Activated CD4-positive, alpha-beta T cell treated with anti-CD3 and anti-CD28 coated beads for 36 hours (primary cell): ENCODE measurements at regions not wholly inside any gene's neighbourhood (a gene's known extent, or its start where the extent isn't known, plus 50 kb on each side); places are given as distances from the start of the nearest gene placed in this dataset.
A peak's percentile ranks its signal among the peaks of the same experiment; 100 is the strongest.

Experiments
- ATAC-seq: fragments of 200-7000 bp; cut with Tn5 transposase; one replicate; pipeline ENCODE4 v1.10.0; 2021; ENCODE audit warnings: mild to moderate bottlenecking, moderate library complexity
- CTCF ChIA-PET: fragments of 350-600 bp; sonication (Branson Sonifier 250); formaldehyde crosslinking; loops from one replicate; lab custom pipeline; 2021; ENCODE audit warnings: antibody characterized with exemption; lab: Charles Lee
- POLR2A ChIA-PET: fragments of 350-600 bp; sonication (Branson Sonifier 250); formaldehyde crosslinking; loops from one replicate; lab custom pipeline; 2021; ENCODE audit warnings: antibody characterized with exemption, inconsistent platforms; lab: Charles Lee
- DNase-seq: peaks from one replicate; pipeline ENCODE4 v3.0.0-alpha.2; 2020
- H3K27ac Mint-ChIP-seq: one replicate; pipeline ENCODE4 v1.8.0; 2021; ENCODE audit warnings: mixed read lengths
- H3K27me3 Mint-ChIP-seq: one replicate; pipeline ENCODE4 v1.8.0; 2021; ENCODE audit warnings: mixed read lengths
- H3K36me3 Mint-ChIP-seq: one replicate; pipeline ENCODE4 v1.8.0; 2021; ENCODE audit warnings: low read depth, mixed read lengths
- H3K4me1 Mint-ChIP-seq: one replicate; pipeline ENCODE4 v1.8.0; 2021; ENCODE audit warnings: mixed read lengths
- H3K4me3 Mint-ChIP-seq: one replicate; pipeline ENCODE4 v1.8.0; 2021; ENCODE audit warnings: mild to moderate bottlenecking, moderate library complexity, mixed read lengths
- H3K9me3 Mint-ChIP-seq: one replicate; pipeline ENCODE4 v1.8.0; 2021; ENCODE audit warnings: low read depth, mixed read lengths
- intact Hi-C, 2 experiments: fragments of 100-400 bp; cut with DNase I in 1 of 2; cut with micrococcal nuclease in 1 of 2; formaldehyde crosslinking; loops; one replicate each; pipeline versions ENCODE4 v1.14.2 to v1.15.1; 2022 to 2024; cut with DNase I, micrococcal nuclease

DNA sequence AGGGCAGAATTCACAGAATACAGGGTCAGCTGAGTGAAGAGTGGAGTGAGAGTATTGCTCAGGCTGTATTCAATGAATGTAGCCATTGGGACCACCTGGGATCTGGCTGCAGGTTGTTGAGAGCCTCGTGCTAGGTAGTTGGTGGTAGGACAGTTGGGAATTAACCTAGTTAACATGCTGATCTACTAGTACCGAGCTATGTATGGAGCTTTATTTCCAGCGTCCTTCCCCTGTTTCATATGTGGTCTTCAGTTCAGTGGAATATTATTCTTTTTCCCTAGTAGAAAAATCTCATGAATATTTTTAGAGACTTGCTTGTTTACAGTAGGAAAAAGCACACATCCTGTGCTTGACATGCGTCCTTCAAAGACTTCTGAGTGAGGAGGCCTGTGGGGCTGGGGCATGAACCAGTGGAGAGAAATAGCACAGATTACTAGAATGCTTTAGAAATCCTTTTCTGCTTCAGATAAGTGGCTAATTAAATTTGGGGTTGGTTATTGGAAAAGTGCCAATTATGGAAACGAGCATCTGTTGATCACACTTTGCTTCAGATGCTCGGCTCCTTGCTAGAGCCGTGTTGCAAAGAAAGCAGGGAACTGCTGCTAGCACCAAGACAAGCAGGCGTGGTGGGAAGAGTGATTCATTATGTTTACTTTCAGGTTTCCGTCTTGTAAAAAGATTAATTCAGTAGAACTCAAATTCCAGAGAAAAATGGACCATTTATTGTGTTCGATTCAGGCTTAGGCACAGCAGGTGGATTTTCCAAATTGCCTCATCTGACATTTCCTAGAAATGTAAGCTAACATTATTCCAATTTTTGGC, 53.6 kb downstream of the ARF6 start:
- ChIA-PET POLR2A (interaction anchor here (0.5 to 0.7 kb wide), 2 partner anchors 27 to 47 kb away, joined by 4 read pairs; no protein-coding TSS in a partner anchor), CTCF (interaction anchor here (0.6 to 2.4 kb wide), 6 partner anchors 17 to 824 kb away, joined by 3 to 7 read pairs (median 3); no protein-coding TSS in a partner anchor)
- intact Hi-C loops: loop anchor here (2.0 kb wide), 3 partner anchors 24 to 48 kb away; no protein-coding TSS in a partner anchor
- DNase-seq: peak; percentile 62
- Mint-ChIP-seq H3K27ac (peak overlapping the region; percentile 78), H3K36me3 (peaks cover 12% of the 10 kb centered on the region), H3K27me3 (no peaks in the 10 kb centered on the region), H3K4me1 (peaks cover 71% of the 10 kb centered on the region), H3K4me3 (peak overlapping the region; percentile 31), H3K9me3 (peaks cover 15% of the 10 kb centered on the region)
- peak; percentile 53 for ATAC-seq

DNA sequence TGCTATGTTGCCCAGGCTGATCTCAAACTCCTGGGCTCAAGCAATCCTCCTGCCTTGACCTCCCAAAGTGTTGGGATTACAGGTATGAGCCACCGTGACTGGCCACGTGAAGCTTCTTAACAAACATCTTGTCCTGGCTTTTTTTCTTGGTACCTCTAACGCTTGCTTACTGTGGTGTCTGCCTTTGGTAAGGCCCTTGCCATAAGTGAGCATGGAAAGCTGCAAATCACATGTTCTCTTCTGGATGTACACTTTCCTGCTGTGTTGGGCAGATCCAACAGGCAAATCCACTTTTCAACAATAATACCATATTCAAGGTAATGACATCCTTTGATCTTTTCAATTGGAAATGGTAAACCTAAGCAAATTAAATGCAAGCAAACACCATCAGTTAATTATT, 54.6 kb downstream of the ARF6 start:
- peak overlapping the region; percentile 66 for H3K27ac Mint-ChIP-seq
- H3K36me3 Mint-ChIP-seq: peaks cover 7% of the 10 kb centered on the region
- H3K27me3 Mint-ChIP-seq: no peaks in the 10 kb centered on the region
- ChIA-PET CTCF (interaction anchor here (0.6 to 2.4 kb wide), 4 partner anchors 16 to 823 kb away, joined by 3 to 7 read pairs (median 3); no protein-coding TSS in a partner anchor), POLR2A (no interaction called here)
- peaks cover 10% of the 10 kb centered on the region for H3K9me3 Mint-ChIP-seq
- no peak overlapping the region for H3K4me3 Mint-ChIP-seq
- H3K4me1 Mint-ChIP-seq: peaks cover 71% of the 10 kb centered on the region
- DNase-seq (no peak), ATAC-seq (no peak)
- intact Hi-C loops: loop anchor here (2.0 kb wide), 3 partner anchors 23 to 49 kb away; no protein-coding TSS in a partner anchor

GRCh38 chr14:49950275-49951228, 57.7 kb downstream of the ARF6 start:
- Mint-ChIP-seq H3K4me3 (no peak overlapping the region), H3K27me3 (no peaks in the 10 kb centered on the region), H3K36me3 (no peaks in the 10 kb centered on the region), H3K27ac (peak overlapping the region; percentile 34), H3K9me3 (no peaks in the 10 kb centered on the region), H3K4me1 (peaks cover 58% of the 10 kb centered on the region)
- intact Hi-C loops: loop anchor here in 1 of 2 experiments (1.0 kb wide), 4 partner anchors 12 to 51 kb away; no protein-coding TSS in a partner anchor
- ChIA-PET POLR2A (interaction anchor here (0.6 kb wide), 2 partner anchors 100 to 337 kb away, joined by 5 to 9 read pairs; no protein-coding TSS in a partner anchor), CTCF (interaction anchor here (0.6 to 2.4 kb wide), 6 partner anchors 11 to 112 kb away, joined by 3 to 8 read pairs (median 3); no protein-coding TSS in a partner anchor)
- DNase-seq: peak; percentile 49
- ATAC-seq: peak; percentile 83

DNA sequence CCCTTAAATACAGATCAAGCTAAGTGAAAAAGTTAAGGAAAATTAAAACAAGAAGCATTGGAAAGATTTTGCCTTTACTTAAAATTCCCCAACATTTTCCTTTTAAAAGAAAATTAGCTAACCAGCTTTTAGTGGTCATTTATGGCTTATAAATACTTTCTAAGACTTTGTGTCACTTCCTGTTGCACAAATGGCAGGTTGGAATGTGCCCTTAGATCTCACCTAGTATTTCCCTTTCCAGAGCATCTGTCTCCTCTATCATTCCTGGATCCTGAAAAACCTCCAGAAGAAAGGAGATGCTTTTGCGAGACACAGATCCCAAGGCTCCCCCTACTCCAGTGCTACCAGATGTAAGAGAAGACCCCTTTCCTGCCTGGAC, 58.3 kb downstream of the ARF6 start:
- ChIA-PET CTCF (interaction anchor here (0.9 to 1.3 kb wide), 4 partner anchors 20 to 111 kb away, joined by 3 to 6 read pairs (median 3); no protein-coding TSS in a partner anchor), POLR2A (interaction anchor here (0.6 kb wide), 1 partner anchor 338 kb away, joined by 9 read pairs; no protein-coding TSS in a partner anchor)
- DNase-seq (no peak), ATAC-seq (no peak)
- intact Hi-C loops: no loop called here
- H3K27ac Mint-ChIP-seq: no peak overlapping the region
- H3K27me3 Mint-ChIP-seq: no peaks in the 10 kb centered on the region
- H3K4me1 Mint-ChIP-seq: peaks cover 51% of the 10 kb centered on the region
- no peaks in the 10 kb centered on the region for H3K36me3 Mint-ChIP-seq
- H3K4me3 Mint-ChIP-seq: no peak overlapping the region
- no peaks in the 10 kb centered on the region for H3K9me3 Mint-ChIP-seq

GRCh38 chr14:49951691-49952345, 58.9 kb downstream of the ARF6 start:
- no peaks in the 10 kb centered on the region for H3K36me3 Mint-ChIP-seq
- no peak for ATAC-seq
- intact Hi-C loops: no loop called here
- peaks cover 45% of the 10 kb centered on the region for H3K4me1 Mint-ChIP-seq
- CTCF ChIA-PET: interaction anchor here (1.0 to 2.6 kb wide), 5 partner anchors 10 to 111 kb away, joined by 3 to 8 read pairs (median 3); no protein-coding TSS in a partner anchor
- H3K9me3 Mint-ChIP-seq: no peaks in the 10 kb centered on the region
- no peak overlapping the region for H3K4me3 Mint-ChIP-seq
- no peaks in the 10 kb centered on the region for H3K27me3 Mint-ChIP-seq
- no peak overlapping the region for H3K27ac Mint-ChIP-seq
- DNase-seq: no peak
- POLR2A ChIA-PET: no interaction called here

DNA sequence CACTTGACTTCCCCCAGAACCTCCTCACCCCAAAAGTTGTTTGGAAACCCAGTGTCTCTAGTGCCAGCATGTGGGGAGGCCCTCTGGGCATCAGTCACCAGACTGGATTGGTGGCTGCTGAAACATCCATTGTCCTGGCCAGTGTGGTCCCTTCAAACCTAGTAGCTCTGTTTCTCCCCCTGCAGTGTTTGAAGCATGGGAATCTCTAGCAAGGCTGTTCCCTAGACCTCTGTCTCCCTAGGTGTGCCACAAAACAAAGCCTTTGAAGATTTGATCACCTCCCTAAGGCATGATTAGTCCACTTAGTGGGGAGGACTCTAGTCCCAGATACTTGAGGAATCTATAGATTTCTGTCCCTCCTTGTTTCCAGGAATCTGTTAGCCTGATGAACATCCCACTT, 60.3 kb downstream of the ARF6 start:
- H3K4me1 Mint-ChIP-seq: peaks cover 31% of the 10 kb centered on the region
- H3K4me3 Mint-ChIP-seq: no peak overlapping the region
- H3K36me3 Mint-ChIP-seq: no peaks in the 10 kb centered on the region
- ChIA-PET CTCF (interaction anchor here (0.6 to 2.6 kb wide), 4 partner anchors 10 to 105 kb away, joined by 3 to 8 read pairs (median 4); no protein-coding TSS in a partner anchor), POLR2A (no interaction called here)
- no peak overlapping the region for H3K27ac Mint-ChIP-seq
- intact Hi-C loops: no loop called here
- no peak for ATAC-seq
- no peak for DNase-seq
- no peaks in the 10 kb centered on the region for H3K27me3 Mint-ChIP-seq
- H3K9me3 Mint-ChIP-seq: no peaks in the 10 kb centered on the region

- Mint-ChIP-seq H3K27me3 (no peaks in the 10 kb centered on the region), H3K27ac (no peak overlapping the region), H3K4me1 (peaks cover 25% of the 10 kb centered on the region), H3K9me3 (no peaks in the 10 kb centered on the region), H3K4me3 (no peak overlapping the region), H3K36me3 (no peaks in the 10 kb centered on the region)
- CTCF ChIA-PET: interaction anchor here (1.2 to 2.6 kb wide), 3 partner anchors 9 to 88 kb away, joined by 3 to 8 read pairs (median 5); no protein-coding TSS in a partner anchor
- intact Hi-C loops: no loop called here
- ATAC-seq (no peak), DNase-seq (peak; percentile 28)
- POLR2A ChIA-PET: interaction anchor here (0.8 kb wide), 1 partner anchor 17 kb away, joined by 4 read pairs; no protein-coding TSS in a partner anchor
Observed at GRCh38 chr14:49954171-49954631, 61.3 kb downstream of the ARF6 start.

- no peak overlapping the region for H3K4me3 Mint-ChIP-seq
- no peaks in the 10 kb centered on the region for H3K36me3 Mint-ChIP-seq
- DNase-seq (no peak), ATAC-seq (no peak)
- no peaks in the 10 kb centered on the region for H3K27me3 Mint-ChIP-seq
- POLR2A ChIA-PET: no interaction called here
- peaks cover 30% of the 10 kb centered on the region for H3K4me1 Mint-ChIP-seq
- intact Hi-C loops: no loop called here
- CTCF ChIA-PET: interaction anchor here (1.1 kb wide), 1 partner anchor 12 kb away, joined by 4 read pairs; no protein-coding TSS in a partner anchor
- no peaks in the 10 kb centered on the region for H3K9me3 Mint-ChIP-seq
- no peak overlapping the region for H3K27ac Mint-ChIP-seq
Observed at GRCh38 chr14:49955024-49955423, 62.1 kb downstream of the ARF6 start.

DNA sequence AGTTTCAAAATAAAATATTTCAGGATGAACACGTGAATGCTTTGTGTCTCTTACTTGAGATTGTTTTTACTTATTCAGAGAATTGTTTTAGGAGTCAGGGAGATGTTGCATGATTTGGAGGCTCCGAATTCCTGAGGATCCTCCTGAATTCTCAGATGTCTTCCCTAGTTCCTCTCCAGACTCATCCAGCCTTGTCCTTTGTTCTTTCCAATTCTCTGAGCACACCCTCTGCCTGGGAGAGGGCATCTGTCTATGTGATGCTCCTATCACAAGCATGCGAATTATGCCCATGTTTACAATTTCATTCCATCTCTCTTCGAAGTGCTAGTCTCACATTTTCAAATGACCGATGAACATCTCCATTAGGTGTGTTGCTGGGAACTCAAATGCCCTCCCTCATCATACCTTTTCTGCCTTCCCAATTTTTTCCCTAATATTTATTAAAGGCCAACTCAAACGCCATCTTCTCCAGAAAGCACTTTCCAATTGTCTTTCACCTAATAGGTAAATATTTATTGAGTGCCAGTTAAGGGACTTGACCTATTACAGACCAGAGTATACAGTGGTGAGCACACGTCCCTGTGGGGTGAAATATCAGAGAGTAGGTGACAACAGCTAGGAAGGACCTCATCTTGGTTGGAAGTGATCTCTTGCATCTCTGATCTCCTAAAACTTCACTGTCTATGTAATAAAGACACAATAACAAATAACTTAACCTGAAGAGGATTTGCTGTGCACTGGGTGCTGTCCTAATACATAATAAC, 64.4 kb downstream of the ARF6 start:
- Mint-ChIP-seq H3K4me3 (no peak overlapping the region), H3K4me1 (peaks cover 31% of the 10 kb centered on the region), H3K9me3 (no peaks in the 10 kb centered on the region), H3K36me3 (no peaks in the 10 kb centered on the region), H3K27me3 (no peaks in the 10 kb centered on the region), H3K27ac (no peak overlapping the region)
- intact Hi-C loops: no loop called here
- no peak for ATAC-seq
- DNase-seq: no peak
- ChIA-PET CTCF (interaction anchor here (0.9 to 1.0 kb wide), 2 partner anchors 14 to 34 kb away, joined by 3 read pairs; no protein-coding TSS in a partner anchor), POLR2A (no interaction called here)
